ENCODE measurements at regions not wholly inside any gene's neighbourhood (a gene's known extent, or its start where the extent isn't known, plus 50 kb on each side); places are given as distances from the start of the nearest gene placed in this dataset.

- TF ChIP-seq, protein P1, sequence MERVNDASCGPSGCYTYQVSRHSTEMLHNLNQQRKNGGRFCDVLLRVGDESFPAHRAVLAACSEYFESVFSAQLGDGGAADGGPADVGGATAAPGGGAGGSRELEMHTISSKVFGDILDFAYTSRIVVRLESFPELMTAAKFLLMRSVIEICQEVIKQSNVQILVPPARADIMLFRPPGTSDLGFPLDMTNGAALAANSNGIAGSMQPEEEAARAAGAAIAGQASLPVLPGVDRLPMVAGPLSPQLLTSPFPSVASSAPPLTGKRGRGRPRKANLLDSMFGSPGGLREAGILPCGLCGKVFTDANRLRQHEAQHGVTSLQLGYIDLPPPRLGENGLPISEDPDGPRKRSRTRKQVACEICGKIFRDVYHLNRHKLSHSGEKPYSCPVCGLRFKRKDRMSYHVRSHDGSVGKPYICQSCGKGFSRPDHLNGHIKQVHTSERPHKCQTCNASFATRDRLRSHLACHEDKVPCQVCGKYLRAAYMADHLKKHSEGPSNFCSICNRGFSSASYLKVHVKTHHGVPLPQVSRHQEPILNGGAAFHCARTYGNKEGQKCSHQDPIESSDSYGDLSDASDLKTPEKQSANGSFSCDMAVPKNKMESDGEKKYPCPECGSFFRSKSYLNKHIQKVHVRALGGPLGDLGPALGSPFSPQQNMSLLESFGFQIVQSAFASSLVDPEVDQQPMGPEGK (CRISPR knock-in tag; IDR thresholded peaks at IDR 0.05; ENCODE audit: borderline replicate concordance), result no peak
- TF ChIP-seq RARB (CRISPR knock-in tag; IDR thresholded peaks at IDR 0.05), result no peak
- TF ChIP-seq ARNTL (CRISPR knock-in tag; IDR thresholded peaks at IDR 0.05; ENCODE audit: borderline replicate concordance, low read depth), result no peak
- TF ChIP-seq TOX (CRISPR knock-in tag; IDR thresholded peaks at IDR 0.05; ENCODE audit: borderline replicate concordance), result no peak
- TF ChIP-seq PPARA (CRISPR knock-in tag; IDR thresholded peaks at IDR 0.05; ENCODE audit: borderline replicate concordance), result no peak
- TF ChIP-seq GLIS3 (CRISPR knock-in tag; IDR thresholded peaks at IDR 0.05), result no peak
Measured at GRCh38 chr4:46667790-46668189, 241.3 kb downstream of the COX7B2 start.

Data from SK-N-SH treated with all-trans-retinoic acid at 6 μM for 48 hours (cell line).